A549 (cell line): ENCODE measurements at regions not wholly inside any gene's neighbourhood (a gene's known extent, or its start where the extent isn't known, plus 50 kb on each side); places are given as distances from the start of the nearest gene placed in this dataset.
"Not testable (repeated sequence)": the region's sequence is repeated elsewhere in the genome, so short reads cannot be mapped to it uniquely, and the experiment has no call there.

ENCODE experiments used
- ATAC-seq, 2 experiments: fragments of 200-7000 bp in 1 of 2; fragments of >200 bp in 1 of 2; cut with Nextera tagmentation in 1 of 2; cut with Tn5 transposase in 1 of 2; 3 replicates each; pipeline versions ENCODE4 v1.8.0 to v1.9.1; 2018 to 2020; ENCODE audit warnings: mild to moderate bottlenecking in 1 of 2, moderate library complexity in 1 of 2
- CTCF ChIA-PET: fragments of 300-600 bp; sonication (Branson Sonifier 250); formaldehyde crosslinking; extraction: SDS; loops from one replicate; lab custom pipeline; 2021; ENCODE audit warnings: antibody characterized with exemption, inconsistent platforms; lab: Yijun Ruan, JAX
- POLR2A ChIA-PET: fragments of 350-600 bp; formaldehyde crosslinking; extraction: SDS; loops from one replicate; lab custom pipeline; 2021; ENCODE audit warnings: antibody characterized with exemption, inconsistent platforms; lab: Yijun Ruan, JAX
- DNase-seq, 2 experiments: peaks; one replicate each; pipeline versions ENCODE4 v3.0.0 to v3.0.0-alpha.2; 2011 to 2016; ENCODE audit warnings: low read depth in 1 of 2, low spot score in 1 of 2
- FAIRE-seq: peaks from 2 replicates; lab custom pipeline; 2011; peaks lifted over from hg19 to GRCh38; lab: Jason Lieb, UNC
- H3K27ac ChIP-seq, 2 experiments: fragments of >200 bp; sonication (Bioruptor Twin); formaldehyde crosslinking; 3 replicates each; pipeline ENCODE4 v1.5.1; 2016 to 2017
- H3K4me1 ChIP-seq: fragments of >200 bp; sonication (Bioruptor Twin); formaldehyde crosslinking; 3 replicates; pipeline ENCODE4 v1.6.1; 2016
- H3K4me2 ChIP-seq: fragments of >200 bp; sonication (Bioruptor Twin); formaldehyde crosslinking; 3 replicates; pipeline ENCODE4 v1.6.1; 2016
- H3K4me3 ChIP-seq: fragments of >200 bp; sonication (Bioruptor Twin); formaldehyde crosslinking; 3 replicates; pipeline ENCODE4 v1.5.1; 2016
- H3K9me3 ChIP-seq: fragments of >200 bp; sonication (Bioruptor Twin); formaldehyde crosslinking; 3 replicates; pipeline ENCODE4 v1.6.1; 2016
- BCL3 ChIP-seq: fragments of >200 bp; sonication (Bioruptor Twin); formaldehyde crosslinking; IDR thresholded peaks from 3 replicates; pipeline ENCODE4 v1.6.1; 2016
- CHD2 ChIP-seq: fragments of 150-350 bp; IDR thresholded peaks from 2 replicates; pipeline ENCODE4 v1.6.1; 2014; ENCODE audit warnings: low read length; ENCODE audit not compliant: partially characterized antibody
- EHMT2 ChIP-seq: fragments of 200-600 bp; sonication (generic); IDR thresholded peaks from 2 replicates; pipeline ENCODE4 v1.6.1; 2016; ENCODE audit warnings: antibody characterized with exemption, low read depth, mild to moderate bottlenecking, moderate library complexity
- EP300 ChIP-seq, 2 experiments: fragments of >200 bp; sonication (Bioruptor Twin); formaldehyde crosslinking; IDR thresholded peaks; 2 replicates in 1 of 2; 3 replicates in 1 of 2; pipeline ENCODE4 v1.6.1; 2016 to 2017
- ESRRA ChIP-seq: fragments of 150-350 bp; IDR thresholded peaks from 2 replicates; pipeline ENCODE4 v1.6.1; 2014; ENCODE audit warnings: mild to moderate bottlenecking, low read length, borderline replicate concordance
- FOSB ChIP-seq: fragments of 250-450 bp; sonication (Bioruptor Pico); IDR thresholded peaks from 2 replicates; pipeline ENCODE4 v1.5.0; 2020; ENCODE audit warnings: mild to moderate bottlenecking, moderate library complexity
- GATA3 ChIP-seq: IDR thresholded peaks from 2 replicates; pipeline ENCODE4 v1.6.1; 2012; ENCODE audit warnings: borderline replicate concordance
- HMGXB4 ChIP-seq: fragments of 250-450 bp; sonication (Bioruptor Pico); IDR thresholded peaks from 2 replicates; pipeline ENCODE4 v1.5.0; 2021; ENCODE audit warnings: mild to moderate bottlenecking, moderate library complexity, borderline replicate concordance
- HOXB13 ChIP-seq: fragments of 250-450 bp; sonication (Bioruptor Pico); IDR thresholded peaks from 2 replicates; pipeline ENCODE4 v1.5.0; 2020; ENCODE audit warnings: low read depth, mild to moderate bottlenecking, moderate library complexity
- KDM1A ChIP-seq: fragments of 200-600 bp; sonication (generic); IDR thresholded peaks from 2 replicates; pipeline ENCODE4 v1.6.1; 2016; ENCODE audit warnings: low read depth, mild to moderate bottlenecking
- KDM5A ChIP-seq: fragments of 200-600 bp; sonication (generic); IDR thresholded peaks from 2 replicates; pipeline ENCODE4 v1.6.1; 2016; ENCODE audit warnings: antibody characterized with exemption, mild to moderate bottlenecking
- NR3C1 ChIP-seq: fragments of >200 bp; sonication (Bioruptor Twin); formaldehyde crosslinking; IDR thresholded peaks from 3 replicates; pipeline ENCODE4 v1.6.1; 2017
- PBX3 ChIP-seq: IDR thresholded peaks from 2 replicates; pipeline ENCODE4 v1.6.1; 2012
- RAD21 ChIP-seq, 2 experiments: fragments of >200 bp in 1 of 2; sonication (Bioruptor Twin) in 1 of 2; formaldehyde crosslinking in 1 of 2; IDR thresholded peaks in 1 of 2; conservative IDR thresholded peaks in 1 of 2; 2 replicates in 1 of 2; 3 replicates in 1 of 2; pipeline ENCODE4 v1.6.1; 2012 to 2018; ENCODE audit warnings: inconsistent platforms in 1 of 2
- RARB ChIP-seq: fragments of 250-450 bp; sonication (Bioruptor Pico); IDR thresholded peaks from 2 replicates; pipeline ENCODE4 v1.8.0; 2021; ENCODE audit warnings: mild to moderate bottlenecking, moderate library complexity
- RCOR1 ChIP-seq: fragments of 150-350 bp; IDR thresholded peaks from 2 replicates; pipeline ENCODE4 v1.6.1; 2014; ENCODE audit warnings: antibody characterized with exemption, low read length, low read depth
- RFX5 ChIP-seq: fragments of 450-650 bp; IDR thresholded peaks from 2 replicates; pipeline ENCODE4 v1.7.1; 2014; ENCODE audit warnings: antibody characterized with exemption, mild to moderate bottlenecking, moderate library complexity
- SREBF2 ChIP-seq: fragments of 450-650 bp; IDR thresholded peaks from 2 replicates; pipeline ENCODE4 v1.6.1; 2014; ENCODE audit warnings: mild to moderate bottlenecking, moderate library complexity
- TFCP2L1 ChIP-seq: fragments of 250-450 bp; sonication (Bioruptor Pico); IDR thresholded peaks from 2 replicates; pipeline ENCODE4 v1.5.0; 2021; ENCODE audit warnings: mild to moderate bottlenecking
- TP53 ChIP-seq: fragments of 250-450 bp; sonication (Bioruptor Pico); IDR thresholded peaks from 2 replicates; pipeline ENCODE4 v1.5.0; 2021; ENCODE audit warnings: mild to moderate bottlenecking, moderate library complexity
- USF2 ChIP-seq: fragments of 450-650 bp; IDR thresholded peaks from 2 replicates; pipeline ENCODE4 v1.6.1; 2014; ENCODE audit warnings: antibody characterized with exemption
- ZSCAN20 ChIP-seq: fragments of 250-450 bp; sonication (Bioruptor Pico); IDR thresholded peaks from 2 replicates; pipeline ENCODE4 v1.8.0; 2022; ENCODE audit warnings: mild to moderate bottlenecking, moderate library complexity
- WGBS: methylation state at CpG from one replicate; pipeline ENCODE4 v1.1.6; 2017; ENCODE audit errors: missing lambda C conversion rate; 5-methylcytosine and 5-hydroxymethylcytosine counted together

GRCh38 chr2:111610035-111610434, 274.0 kb downstream of the ANAPC1 start:
- CTCF ChIA-PET, H3K4me2 ChIP-seq, H3K4me3 ChIP-seq, ATAC-seq, H3K9me3 ChIP-seq, POLR2A ChIA-PET, DNase-seq, FAIRE-seq, H3K27ac ChIP-seq, H3K4me1 ChIP-seq: not testable (repeated sequence)
- 47% methylated on average over 1 of the region's 2 CpGs for WGBS

- no peak for TF ChIP-seq ZSCAN20 (CRISPR knock-in tag)
- no peak for TF ChIP-seq ESRRA
- TF ChIP-seq KDM5A: no peak
- no peak for TF ChIP-seq RFX5
- TF ChIP-seq FOSB (CRISPR knock-in tag): no peak
- no peak for TF ChIP-seq RARB
- no peak for TF ChIP-seq CHD2
- FAIRE-seq (no peak), ATAC-seq (no peak), DNase-seq (no peak)
- no peak overlapping the region for H3K4me3 ChIP-seq
- POLR2A ChIA-PET: no interaction called here
- peaks cover 14% of the 10 kb centered on the region for H3K4me1 ChIP-seq
- 0 out of 6 replicates have a peak overlapping the region, but pooled peaks of 1 of the 2 experiments have one; percentile 25 for H3K27ac ChIP-seq
- 91% methylated on average over 8 of the region's 8 CpGs for WGBS
- no peak overlapping the region for H3K4me2 ChIP-seq
- H3K9me3 ChIP-seq: no peaks in the 10 kb centered on the region
- CTCF ChIA-PET: no interaction called here
Observed at GRCh38 chr2:111616651-111617218, 267.3 kb downstream of the ANAPC1 start.

GRCh38 chr2:111617299-111618225, 266.4 kb downstream of the ANAPC1 start:
- peaks cover 14% of the 10 kb centered on the region for H3K4me1 ChIP-seq
- CTCF ChIA-PET: no interaction called here
- peak overlapping the region; percentile 40; the same call in 2 of the 3 replicates for H3K4me2 ChIP-seq
- ATAC-seq (peak in 1 of 2 experiments; percentile 50; a peak in 4 of 6 replicates), DNase-seq (peak in 1 of 2 experiments; percentile 27), FAIRE-seq (no peak)
- TF ChIP-seq CHD2: no peak
- TF ChIP-seq KDM1A: no peak
- no peak for TF ChIP-seq PBX3
- no peak for TF ChIP-seq HMGXB4 (CRISPR knock-in tag)
- no peak for TF ChIP-seq RFX5
- no peak for TF ChIP-seq RCOR1
- no peak for TF ChIP-seq GATA3
- no peak for TF ChIP-seq BCL3
- no peak for TF ChIP-seq ESRRA
- TF ChIP-seq HOXB13 (CRISPR knock-in tag): no peak
- no peak for TF ChIP-seq TFCP2L1 (CRISPR knock-in tag)
- no peak for TF ChIP-seq RAD21 (conservative IDR thresholded peaks at IDR 0.05 in 1 of 2, IDR thresholded peaks at IDR 0.05 in 1 of 2)
- no peak for TF ChIP-seq EP300 (IDR thresholded peaks at IDR 0.05)
- TF ChIP-seq SREBF2: no peak
- TF ChIP-seq EHMT2: no peak
- no peak for TF ChIP-seq FOSB (CRISPR knock-in tag)
- TF ChIP-seq USF2: no peak
- TF ChIP-seq NR3C1: no peak
- no peak for TF ChIP-seq TP53 (CRISPR knock-in tag)
- 54% methylated on average over 7 of the region's 9 CpGs for WGBS
- H3K4me3 ChIP-seq: no peak overlapping the region
- H3K27ac ChIP-seq: peak overlapping the region; percentile 49 to 71; a peak in 4 of 6 replicates
- POLR2A ChIA-PET: no interaction called here
- H3K9me3 ChIP-seq: no peaks in the 10 kb centered on the region
